ENCODE measurements at regions not wholly inside any gene's neighbourhood (a gene's known extent, or its start where the extent isn't known, plus 50 kb on each side); places are given as distances from the start of the nearest gene placed in this dataset.

GRCh38 chr3:87145553-87145952 is 81.6 kb upstream of the CHMP2B start:
- peak; percentile 91 for ATAC-seq
- 39% methylated on average over 6 of the region's 6 CpGs for WGBS (ENCODE audit: low lambda C conversion rate)
- peak; percentile 14 for DNase-seq (ENCODE audit: low spot score)
- Histone ChIP-seq H3K27ac (ENCODE audit: extremely low read length, insufficient read depth, low read length) (no peak overlapping the region), H2AFZ (ENCODE audit: low read length) (no peak overlapping the region), H3K27me3 (ENCODE audit: control insufficient read depth in 1 of 2, insufficient read depth in 2 of 2, low read length in 2 of 2) (no peaks in the 10 kb centered on the region), H3K9ac (ENCODE audit: insufficient read depth, low read depth, low read length) (no peak overlapping the region), H3K36me3 (replicated peaks in 1 of 2; ENCODE audit: control insufficient read depth in 1 of 2, insufficient read depth in 2 of 2, low read length in 2 of 2) (no peaks in the 10 kb centered on the region), H3K4me2 (ENCODE audit: low read depth, low read length) (no peak overlapping the region), H3K9me3 (ENCODE audit: low read length) (peaks cover 26% of the 10 kb centered on the region), H3K79me2 (ENCODE audit: insufficient read depth, low read length) (no peaks in the 10 kb centered on the region), H3K4me3 (replicated peaks in 1 of 3; ENCODE audit: insufficient read depth in 1 of 3, low read depth in 2 of 3, low read length in 3 of 3) (no peak overlapping the region), H4K20me1 (ENCODE audit: insufficient read depth, low read length) (no peaks in the 10 kb centered on the region), H3K4me1 (ENCODE audit: insufficient read depth, low read length) (peaks cover 18% of the 10 kb centered on the region)
- no peak for FAIRE-seq
- ChIA-PET CTCF (ENCODE audit: low intra/inter-chr PET ratio, low total read pairs) (no interaction called here), POLR2A (no interaction called here)
- intact Hi-C loops (cut with micrococcal nuclease; ENCODE audit: unreplicated experiment) (no loop called here), in situ Hi-C loops (cut with HindIII; ENCODE audit: extremely low pct_ligation_motif_present, low pct_unique_long_range_greater_than_20kb) (no loop called here)
- no peak for TF ChIP-seq ZNF280D (CRISPR knock-in tag; IDR thresholded peaks at IDR 0.05)
- TF ChIP-seq STAT5B (CRISPR knock-in tag; IDR thresholded peaks at IDR 0.05): no peak
- peak; percentile 49 for TF ChIP-seq CTCF (CRISPR knock-in tag; IDR thresholded peaks at IDR 0.05)
- TF ChIP-seq TGIF2 (CRISPR knock-in tag; IDR thresholded peaks at IDR 0.05): no peak
- no TSS peak for BruUV-seq (replicated peaks)
